SU-DHL-6 (cell line): ENCODE measurements at regions not wholly inside any gene's neighbourhood (a gene's known extent, or its start where the extent isn't known, plus 50 kb on each side); places are given as distances from the start of the nearest gene placed in this dataset.

Experiments used
- EZH2phosphoT487 ChIP-seq: fragments of 200-600 bp; sonication (generic), shearing (Covaris generic); conservative IDR thresholded peaks from 2 replicates; pipeline ENCODE4 v1.6.1; 2018; ENCODE audit warnings: mild to moderate bottlenecking, antibody characterized with exemption, low read length, moderate library complexity, mixed read lengths
- TF ChIP-seq, protein P1 (sequence below): fragments of 200-600 bp; sonication (generic); IDR thresholded peaks from one replicate; pipeline ENCODE4 v1.5.1; 2017; ENCODE audit warnings: antibody characterized with exemption, mild to moderate bottlenecking, low read length, moderate library complexity; ENCODE audit not compliant: insufficient read depth, poor library complexity, severe bottlenecking

DNA sequence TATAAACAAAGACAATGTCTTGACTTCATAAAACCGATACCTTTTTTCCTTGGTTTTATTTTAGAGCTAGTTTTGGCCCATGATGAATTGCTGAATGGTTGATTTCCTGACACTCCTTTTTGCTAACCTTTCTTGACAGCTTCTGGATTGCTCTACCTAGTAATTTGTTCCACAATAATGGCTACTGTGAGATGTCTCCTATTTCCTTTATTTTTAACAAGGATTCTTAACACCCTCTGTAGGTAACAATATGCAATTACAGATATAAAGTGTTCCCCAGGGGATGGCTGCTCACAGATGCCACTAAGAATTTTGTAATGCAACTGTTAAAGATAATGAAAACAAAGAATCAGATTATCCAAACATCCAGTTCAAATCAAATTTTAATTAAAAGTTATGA is 100.8 kb upstream of the ATP5MC3 start:
- TF ChIP-seq, protein P1, sequence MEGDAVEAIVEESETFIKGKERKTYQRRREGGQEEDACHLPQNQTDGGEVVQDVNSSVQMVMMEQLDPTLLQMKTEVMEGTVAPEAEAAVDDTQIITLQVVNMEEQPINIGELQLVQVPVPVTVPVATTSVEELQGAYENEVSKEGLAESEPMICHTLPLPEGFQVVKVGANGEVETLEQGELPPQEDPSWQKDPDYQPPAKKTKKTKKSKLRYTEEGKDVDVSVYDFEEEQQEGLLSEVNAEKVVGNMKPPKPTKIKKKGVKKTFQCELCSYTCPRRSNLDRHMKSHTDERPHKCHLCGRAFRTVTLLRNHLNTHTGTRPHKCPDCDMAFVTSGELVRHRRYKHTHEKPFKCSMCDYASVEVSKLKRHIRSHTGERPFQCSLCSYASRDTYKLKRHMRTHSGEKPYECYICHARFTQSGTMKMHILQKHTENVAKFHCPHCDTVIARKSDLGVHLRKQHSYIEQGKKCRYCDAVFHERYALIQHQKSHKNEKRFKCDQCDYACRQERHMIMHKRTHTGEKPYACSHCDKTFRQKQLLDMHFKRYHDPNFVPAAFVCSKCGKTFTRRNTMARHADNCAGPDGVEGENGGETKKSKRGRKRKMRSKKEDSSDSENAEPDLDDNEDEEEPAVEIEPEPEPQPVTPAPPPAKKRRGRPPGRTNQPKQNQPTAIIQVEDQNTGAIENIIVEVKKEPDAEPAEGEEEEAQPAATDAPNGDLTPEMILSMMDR = peak; percentile 47
- no peak for TF ChIP-seq EZH2phosphoT487
